ENCODE measurements at regions not wholly inside any gene's neighbourhood (a gene's known extent, or its start where the extent isn't known, plus 50 kb on each side); places are given as distances from the start of the nearest gene placed in this dataset.

- TF ChIP-seq KIAA2018 (CRISPR knock-in tag; IDR thresholded peaks at IDR 0.05; ENCODE audit: borderline replicate concordance) (no peak), PBX2 (CRISPR knock-in tag; IDR thresholded peaks at IDR 0.05) (no peak), ZMYM2 (CRISPR knock-in tag; IDR thresholded peaks at IDR 0.05) (no peak), RBAK (CRISPR knock-in tag; IDR thresholded peaks at IDR 0.05) (no peak), ZNF256 (CRISPR knock-in tag; conservative IDR thresholded peaks at IDR 0.05) (no peak), ZNF253 (CRISPR knock-in tag; IDR thresholded peaks at IDR 0.05; ENCODE audit: borderline replicate concordance) (no peak), ZNF354B (CRISPR knock-in tag; IDR thresholded peaks at IDR 0.05) (no peak), ZNF263 (CRISPR knock-in tag; IDR thresholded peaks at IDR 0.05) (no peak), DPF2 (CRISPR knock-in tag; IDR thresholded peaks at IDR 0.05; ENCODE audit: borderline replicate concordance, low read depth) (no peak), MED8 (CRISPR knock-in tag; IDR thresholded peaks at IDR 0.05; ENCODE audit: insufficient replicate concordance) (no peak)
Measured at GRCh38 chr6:94401311-94401710, 982.0 kb upstream of the EPHA7 start (continued).

Data from HepG2 (cell line).